Vagina (tissue), 2 donors: ENCODE measurements at regions not wholly inside any gene's neighbourhood (a gene's known extent, or its start where the extent isn't known, plus 50 kb on each side); places are given as distances from the start of the nearest gene placed in this dataset.

Experiments used
- CTCF ChIP-seq, 3 experiments: fragments of 450-650 bp in 2 of 3; fragments of 200-600 bp in 1 of 3; sonication (generic) in 1 of 3; IDR thresholded peaks; one replicate each; pipeline ENCODE4 v1.5.1; 2017 to 2019; ENCODE audit warnings: antibody characterized with exemption in 3 of 3, mild to moderate bottlenecking in 2 of 3, moderate library complexity in 2 of 3
- POLR2A ChIP-seq, 2 donors: fragments of 450-650 bp; IDR thresholded peaks; one replicate each; pipeline ENCODE4 v1.6.1; 2017; ENCODE audit warnings: antibody characterized with exemption in 2 of 2, mild to moderate bottlenecking in 2 of 2, moderate library complexity in 2 of 2
- POLR2AphosphoS5 ChIP-seq, 2 donors: sonication (generic); formaldehyde crosslinking; IDR thresholded peaks; one replicate each; pipeline ENCODE4 v1.9.0; 2017; ENCODE audit warnings: antibody characterized with exemption in 2 of 2, mild to moderate bottlenecking in 2 of 2, low read depth in 1 of 2; ENCODE audit not compliant: insufficient read depth in 1 of 2

GRCh38 chr4:45102716-45103115 lies 376.4 kb upstream of the GNPDA2 start:
- no peak for TF ChIP-seq CTCF (IDR thresholded peaks at IDR 0.05)
- no peak for TF ChIP-seq POLR2A (IDR thresholded peaks at IDR 0.05)
- TF ChIP-seq POLR2AphosphoS5 (IDR thresholded peaks at IDR 0.05; ENCODE audit: insufficient read depth in 1 of 2, low read depth in 1 of 2): no peak
